K562 (cell line): ENCODE measurements at regions not wholly inside any gene's neighbourhood (a gene's known extent, or its start where the extent isn't known, plus 50 kb on each side); places are given as distances from the start of the nearest gene placed in this dataset.

ENCODE experiments used
- ATAC-seq: fragments of 200-7000 bp; cut with Tn5 transposase; 3 replicates; pipeline ENCODE4 v1.9.1; 2020; ENCODE audit warnings: moderate library complexity
- BruUV-seq: library from RNA; stranded (reverse); fragments of 400-500 nt; replicated peaks from 2 replicates; lab custom pipeline; 2021; lab: Mats Ljungman, UMichigan
- CTCF ChIA-PET: fragments of 300-600 bp; formaldehyde crosslinking; extraction: SDS; loops from one replicate; lab custom pipeline; 2021; ENCODE audit warnings: low intra/inter-chr PET ratio; lab: Yijun Ruan, JAX
- POLR2A ChIA-PET: fragments of 300-600, 350-650 bp; sonication (Branson Sonifier 250); formaldehyde crosslinking; extraction: SDS; loops from one replicate; lab custom pipeline; 2021; ENCODE audit warnings: antibody characterized with exemption, inconsistent platforms; lab: Yijun Ruan, JAX
- DNase-seq, 4 experiments: peaks; one replicate each; pipeline versions ENCODE4 v3.0.0 to v3.0.0-alpha.2; 2011 to 2018; ENCODE audit warnings: low spot score in 3 of 4, mixed read lengths in 3 of 4; ENCODE audit errors: extremely low read depth in 1 of 4
- FAIRE-seq: peaks from 2 replicates; lab custom pipeline; 2011; peaks lifted over from hg19 to GRCh38; lab: Jason Lieb, UNC
- H2AFZ ChIP-seq: 2 replicates; pipeline ENCODE4 v1.6.0; 2011; ENCODE audit warnings: low read depth, low read length, control low read depth, inconsistent platforms
- H3K27ac ChIP-seq: fragments of 200-600 bp; 3 replicates; pipeline ENCODE4 v1.8.0; 2011; ENCODE audit warnings: low read depth, mild to moderate bottlenecking, control low read depth, inconsistent platforms, low read length, moderate library complexity, mixed read lengths; ENCODE audit errors: extremely low read depth
- H3K27me3 ChIP-seq, 2 experiments: fragments of 300-600 bp in 1 of 2; 2 replicates in 1 of 2; 3 replicates in 1 of 2; pipeline versions ENCODE4 v1.6.0 to v1.8.0; 2011; ENCODE audit warnings: inconsistent platforms in 2 of 2, low read length in 2 of 2, mild to moderate bottlenecking in 1 of 2, mixed read lengths in 1 of 2, moderate library complexity in 1 of 2; ENCODE audit not compliant: control insufficient read depth in 2 of 2, insufficient read depth in 2 of 2
- H3K36me3 ChIP-seq: fragments of 300-600 bp; 3 replicates; pipeline ENCODE4 v1.8.0; 2011; ENCODE audit warnings: mild to moderate bottlenecking, low read length, inconsistent platforms; ENCODE audit not compliant: control insufficient read depth, insufficient read depth
- H3K4me1 ChIP-seq, 2 experiments: fragments of 200-600 bp in 1 of 2; replicated peaks in 1 of 2; 2 replicates in 1 of 2; 3 replicates in 1 of 2; pipeline versions ENCODE4 v1.5.1 to v1.8.0; 2011; ENCODE audit warnings: inconsistent platforms in 2 of 2, low read length in 2 of 2, mild to moderate bottlenecking in 1 of 2, mixed read lengths in 1 of 2, moderate library complexity in 1 of 2; ENCODE audit not compliant: control insufficient read depth in 2 of 2, insufficient read depth in 2 of 2
- H3K4me2 ChIP-seq: 2 replicates; pipeline ENCODE4 v1.6.1; 2011; ENCODE audit warnings: low read length, control low read depth, inconsistent platforms, mixed read lengths; ENCODE audit not compliant: insufficient read depth
- H3K4me3 ChIP-seq: fragments of 200-600 bp; sonication (generic), shearing (Covaris generic); 2 replicates; pipeline ENCODE4 v1.5.1; 2016; ENCODE audit warnings: control low read depth, inconsistent platforms
- H3K79me2 ChIP-seq: fragments of 200-600 bp; 3 replicates; pipeline ENCODE4 v1.8.0; 2011; ENCODE audit warnings: low read length, inconsistent platforms; ENCODE audit not compliant: control insufficient read depth, insufficient read depth
- H3K9ac ChIP-seq, 2 experiments: 2 replicates each; pipeline versions ENCODE4 v1.6.0 to v1.6.1; 2011; ENCODE audit warnings: low read depth in 2 of 2, low read length in 2 of 2, control low read depth in 1 of 2, inconsistent platforms in 1 of 2, mild to moderate bottlenecking in 1 of 2, mixed read lengths in 1 of 2; ENCODE audit not compliant: insufficient read depth in 1 of 2
- H3K9me1 ChIP-seq: one replicate; pipeline ENCODE4 v1.6.0; 2011; ENCODE audit warnings: inconsistent platforms, mild to moderate bottlenecking, low read length, moderate library complexity; ENCODE audit not compliant: control insufficient read depth, insufficient read depth
- H3K9me3 ChIP-seq: replicated peaks from 2 replicates; pipeline ENCODE4 v1.5.1; 2011; ENCODE audit warnings: low read depth, low read length, inconsistent platforms; ENCODE audit not compliant: control insufficient read depth, insufficient read depth
- H4K20me1 ChIP-seq: replicated peaks from 2 replicates; pipeline ENCODE4 v1.6.1; 2011; ENCODE audit warnings: low read length, inconsistent platforms, mixed read lengths; ENCODE audit not compliant: control insufficient read depth, insufficient read depth
- COPS2 ChIP-seq: fragments of 450-650 bp; conservative IDR thresholded peaks from 2 replicates; pipeline ENCODE4 v1.6.1; 2016; ENCODE audit warnings: mild to moderate bottlenecking, moderate library complexity
- ETV5 ChIP-seq: sonication (generic); formaldehyde crosslinking; IDR thresholded peaks from 2 replicates; pipeline ENCODE4 v1.4.0; 2020; ENCODE audit warnings: low read depth, mild to moderate bottlenecking, missing genetic modification reagents
- EZH2 ChIP-seq: IDR thresholded peaks from 2 replicates; pipeline ENCODE4 v1.6.1; 2012; ENCODE audit warnings: low read depth, mild to moderate bottlenecking, inconsistent platforms, low read length, borderline replicate concordance
- FOXK1 ChIP-seq: sonication (generic); formaldehyde crosslinking; IDR thresholded peaks from 2 replicates; pipeline ENCODE4 v1.8.0; 2022; ENCODE audit warnings: missing genetic modification reagents, mild to moderate bottlenecking, borderline replicate concordance
- HMG20A ChIP-seq: fragments of 450-650 bp; formaldehyde crosslinking; conservative IDR thresholded peaks from 2 replicates; pipeline ENCODE4 v1.4.0; 2020; ENCODE audit warnings: mild to moderate bottlenecking, mixed read lengths
- HMG20B ChIP-seq: fragments of 250-450 bp; sonication (Bioruptor Pico); IDR thresholded peaks from 2 replicates; pipeline ENCODE4 v1.5.0; 2021; ENCODE audit warnings: mild to moderate bottlenecking
- NFIC ChIP-seq: fragments of 450-650 bp; IDR thresholded peaks from 2 replicates; pipeline ENCODE4 v1.6.1; 2017; ENCODE audit warnings: mild to moderate bottlenecking, inconsistent platforms
- PCBP2 ChIP-seq: fragments of 200-400 bp; formaldehyde crosslinking; IDR thresholded peaks from 2 replicates; pipeline ENCODE4 v1.6.1; 2018; ENCODE audit warnings: low read length, low read depth, mild to moderate bottlenecking, moderate library complexity; ENCODE audit not compliant: poor library complexity, severe bottlenecking
- POU5F1 ChIP-seq: fragments of 150-350 bp; IDR thresholded peaks from 2 replicates; pipeline ENCODE4 v1.6.1; 2014; ENCODE audit warnings: borderline replicate concordance, low read length, low read depth, mild to moderate bottlenecking; ENCODE audit not compliant: partially characterized antibody
- PRMT5 ChIP-seq: sonication (generic); formaldehyde crosslinking; IDR thresholded peaks from 2 replicates; pipeline ENCODE4 v1.5.0; 2020; ENCODE audit warnings: missing genetic modification reagents
- RFX7 ChIP-seq: fragments of 250-450 bp; sonication (Bioruptor Pico); IDR thresholded peaks from 2 replicates; pipeline ENCODE4 v1.5.1; 2021; ENCODE audit warnings: mild to moderate bottlenecking
- SP1 ChIP-seq: sonication (generic); formaldehyde crosslinking; IDR thresholded peaks from 2 replicates; pipeline ENCODE4 v1.8.1; 2022; ENCODE audit warnings: mild to moderate bottlenecking, missing genetic modification reagents
- SRSF1 ChIP-seq: fragments of 200-400 bp; formaldehyde crosslinking; IDR thresholded peaks from 2 replicates; pipeline ENCODE4 v1.6.1; 2017; ENCODE audit warnings: mild to moderate bottlenecking, low read depth, low read length, moderate library complexity
- ZNF24 ChIP-seq: fragments of 450-650 bp; IDR thresholded peaks from 2 replicates; pipeline ENCODE4 v1.6.1; 2016
- ZSCAN29 ChIP-seq: fragments of 450-650 bp; IDR thresholded peaks from 2 replicates; pipeline ENCODE4 v1.6.1; 2017
- WGBS: fragments of 100-300 bp; shearing (Covaris generic); methylation state at CpG from one replicate; pipeline ENCODE4 v1.1.6; 2016; ENCODE audit warnings: low coverage, mixed read lengths; ENCODE audit not compliant: insufficient coverage; ENCODE audit errors: missing lambda C conversion rate; 5-methylcytosine and 5-hydroxymethylcytosine counted together
- in situ Hi-C: fragments of 300-500 bp; cut with MboI; formaldehyde crosslinking; loops from 4 replicates; pipeline ENCODE4 v1.15.0; 2018; ENCODE audit warnings: inconsistent platforms, mixed read lengths
- intact Hi-C: fragments of 100-400 bp; cut with micrococcal nuclease; formaldehyde crosslinking; loops from 2 replicates; pipeline ENCODE4 v1.14.2; 2022

GRCh38 chr13:78786459-78786858 is 127.5 kb upstream of the OBI1 start:
- Histone ChIP-seq H3K4me3 (no peak overlapping the region), H3K27me3 (no peaks in the 10 kb centered on the region), H3K4me1 (no peaks in the 10 kb centered on the region), H4K20me1 (no peaks in the 10 kb centered on the region), H3K9me3 (no peaks in the 10 kb centered on the region)
- CTCF ChIA-PET, result no interaction called here
- POLR2A ChIA-PET, result no interaction called here
- intact Hi-C loops, result no loop called here
- no peak for TF ChIP-seq HMG20A (CRISPR knock-in tag)
- no peak for TF ChIP-seq ZNF24
- no peak for TF ChIP-seq FOXK1
- no peak for TF ChIP-seq SP1 (CRISPR knock-in tag)
- TF ChIP-seq EZH2, result no peak
- no peak for TF ChIP-seq SRSF1
- TF ChIP-seq RFX7 (CRISPR knock-in tag), result no peak
- no peak for TF ChIP-seq PRMT5 (CRISPR knock-in tag)
- no peak for TF ChIP-seq PCBP2
- no peak for TF ChIP-seq ZSCAN29
- no peak for TF ChIP-seq ETV5 (CRISPR knock-in tag)
- no peak for TF ChIP-seq POU5F1
- TF ChIP-seq NFIC, result no peak
- TF ChIP-seq HMG20B (CRISPR knock-in tag), result no peak
- TF ChIP-seq COPS2, result no peak
- TF ChIP-seq, all 486 proteins: peak for 0
- WGBS, result 0% methylated on average over 1 of the region's 1 CpG
- Histone ChIP-seq H3K9me1 (no peaks in the 10 kb centered on the region), H3K79me2 (no peaks in the 10 kb centered on the region), H3K27ac (no peak overlapping the region), H3K4me2 (no peak overlapping the region), H3K36me3 (no peaks in the 10 kb centered on the region), H2AFZ (no peak overlapping the region), H3K9ac (no peak overlapping the region)
- no peak for FAIRE-seq
- no peak for DNase-seq
- no peak for ATAC-seq
- no TSS peak for BruUV-seq
- in situ Hi-C loops, result no loop called here
